Epithelial cell of esophagus (primary cell): ENCODE measurements at regions not wholly inside any gene's neighbourhood (a gene's known extent, or its start where the extent isn't known, plus 50 kb on each side); places are given as distances from the start of the nearest gene placed in this dataset.

Experiments used
- DNase-seq: peaks from one replicate; pipeline ENCODE4 v3.0.0; 2010; ENCODE audit warnings: low read depth
- H3K4me3 ChIP-seq: 2 replicates; pipeline ENCODE4 v1.5.1; 2011; ENCODE audit warnings: mild to moderate bottlenecking, low read length, control low read depth
- TF ChIP-seq, protein P1 (sequence below): IDR thresholded peaks from 2 replicates; pipeline ENCODE4 v1.5.1; 2011; ENCODE audit warnings: low read depth, mild to moderate bottlenecking, low read length, control low read depth, inconsistent platforms; ENCODE audit not compliant: insufficient read depth; ENCODE audit errors: missing control alignments

- H3K4me3 ChIP-seq: no peak overlapping the region
- TF ChIP-seq, protein P1, sequence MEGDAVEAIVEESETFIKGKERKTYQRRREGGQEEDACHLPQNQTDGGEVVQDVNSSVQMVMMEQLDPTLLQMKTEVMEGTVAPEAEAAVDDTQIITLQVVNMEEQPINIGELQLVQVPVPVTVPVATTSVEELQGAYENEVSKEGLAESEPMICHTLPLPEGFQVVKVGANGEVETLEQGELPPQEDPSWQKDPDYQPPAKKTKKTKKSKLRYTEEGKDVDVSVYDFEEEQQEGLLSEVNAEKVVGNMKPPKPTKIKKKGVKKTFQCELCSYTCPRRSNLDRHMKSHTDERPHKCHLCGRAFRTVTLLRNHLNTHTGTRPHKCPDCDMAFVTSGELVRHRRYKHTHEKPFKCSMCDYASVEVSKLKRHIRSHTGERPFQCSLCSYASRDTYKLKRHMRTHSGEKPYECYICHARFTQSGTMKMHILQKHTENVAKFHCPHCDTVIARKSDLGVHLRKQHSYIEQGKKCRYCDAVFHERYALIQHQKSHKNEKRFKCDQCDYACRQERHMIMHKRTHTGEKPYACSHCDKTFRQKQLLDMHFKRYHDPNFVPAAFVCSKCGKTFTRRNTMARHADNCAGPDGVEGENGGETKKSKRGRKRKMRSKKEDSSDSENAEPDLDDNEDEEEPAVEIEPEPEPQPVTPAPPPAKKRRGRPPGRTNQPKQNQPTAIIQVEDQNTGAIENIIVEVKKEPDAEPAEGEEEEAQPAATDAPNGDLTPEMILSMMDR: no peak
- no peak for DNase-seq
These were observed 194.4 kb downstream of the GADD45G start for GRCh38 chr9:89799221-89799620.

GRCh38 chr9:89799766-89800165, 195.0 kb downstream of the GADD45G start:
- H3K4me3 ChIP-seq: no peak overlapping the region
- peak; percentile 10 for DNase-seq
- TF ChIP-seq, protein P1: no peak

DNA sequence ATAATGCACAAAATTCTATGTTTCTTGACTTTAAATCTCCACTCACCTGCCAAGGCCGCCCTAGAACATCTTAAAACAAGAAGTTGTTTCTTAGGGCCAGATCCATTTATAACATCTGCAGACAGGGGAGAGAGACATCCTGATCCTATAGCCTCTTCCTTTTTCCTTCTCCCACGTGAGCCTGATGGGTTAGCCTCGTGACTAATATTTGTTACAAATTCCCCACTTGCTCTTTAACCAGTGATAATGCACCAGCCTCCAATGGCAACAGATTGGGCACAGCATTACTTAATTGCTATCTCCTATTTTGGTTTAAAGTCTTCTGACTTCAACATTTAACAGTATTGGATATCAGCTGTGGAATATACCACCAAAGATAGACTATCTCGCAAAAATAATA, 196.5 kb downstream of the GADD45G start:
- TF ChIP-seq, protein P1: no peak
- DNase-seq: no peak
- no peak overlapping the region for H3K4me3 ChIP-seq

DNA sequence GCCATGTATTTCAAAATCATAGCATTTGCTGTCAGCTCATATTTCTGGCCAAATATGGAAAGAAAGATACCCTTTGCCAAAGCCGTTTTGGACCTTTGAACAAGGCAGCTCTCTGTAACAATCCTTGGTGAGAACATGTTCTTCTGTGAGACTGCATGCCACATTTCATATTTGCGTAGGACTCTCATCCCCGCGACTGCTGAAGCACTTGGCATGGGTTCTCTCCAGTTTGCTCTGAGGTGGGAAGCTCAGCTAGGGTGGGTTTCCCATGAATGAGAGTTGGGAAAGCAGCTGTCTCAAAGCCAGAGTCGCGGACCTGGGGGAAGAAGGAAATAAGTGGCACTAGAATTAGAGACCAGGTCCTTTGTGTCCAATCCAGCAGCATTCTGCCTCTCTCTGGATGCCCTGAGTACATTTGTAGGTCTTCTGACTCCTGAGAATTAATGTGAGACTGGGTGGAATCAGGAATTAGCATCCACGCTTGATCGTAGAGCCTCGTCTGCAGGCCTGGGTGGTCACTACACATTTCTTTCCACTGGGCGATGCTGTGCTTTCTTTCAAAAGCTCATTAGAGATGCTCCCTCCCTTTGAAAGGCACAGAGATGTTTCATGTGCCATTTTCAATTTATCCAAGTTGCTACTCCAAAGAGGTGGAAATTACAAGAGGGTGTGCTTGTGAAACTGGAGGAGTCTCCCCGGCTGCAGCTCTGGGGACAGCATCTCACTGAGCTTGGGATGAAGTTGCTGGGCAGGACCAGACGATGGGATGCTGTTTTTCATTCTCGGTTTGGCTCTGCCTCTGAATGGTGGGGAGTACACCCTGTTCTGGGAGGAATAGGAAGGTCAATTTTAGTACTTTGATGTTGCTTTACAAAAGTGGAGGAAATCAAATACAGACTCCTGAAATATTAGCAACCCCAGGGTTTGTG, 197.2 kb downstream of the GADD45G start:
- no peak for DNase-seq
- TF ChIP-seq, protein P1: no peak
- no peak overlapping the region for H3K4me3 ChIP-seq

GRCh38 chr9:89802781-89803355, 198.1 kb downstream of the GADD45G start:
- peak; percentile 10 for DNase-seq
- TF ChIP-seq, protein P1: no peak
- no peak overlapping the region for H3K4me3 ChIP-seq

DNA sequence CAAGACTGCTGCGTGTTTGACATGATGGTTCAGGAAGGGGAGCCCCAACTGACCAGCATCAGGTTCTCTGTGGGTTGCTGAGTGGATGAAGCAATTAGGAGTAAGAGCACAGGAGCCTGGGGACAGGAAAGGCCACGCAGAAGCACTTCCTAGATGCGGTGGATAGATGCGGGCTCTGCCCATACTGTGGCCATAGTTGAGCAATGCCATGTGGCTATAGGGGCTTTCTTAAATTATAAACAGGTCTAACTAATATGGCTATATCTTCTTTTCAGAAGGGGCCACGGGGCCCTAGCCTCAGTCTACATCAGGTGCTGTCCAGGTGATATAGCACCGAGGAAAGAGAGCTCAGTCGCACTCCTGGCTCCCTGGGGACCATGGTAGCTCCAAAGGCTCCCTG, 198.6 kb downstream of the GADD45G start:
- no peak for DNase-seq
- H3K4me3 ChIP-seq: no peak overlapping the region
- TF ChIP-seq, protein P1: no peak
